NCI-H187 (cell line): ENCODE measurements at regions not wholly inside any gene's neighbourhood (a gene's known extent, or its start where the extent isn't known, plus 50 kb on each side); places are given as distances from the start of the nearest gene placed in this dataset.
"Not testable (repeated sequence)": the region's sequence is repeated elsewhere in the genome, so short reads cannot be mapped to it uniquely, and the experiment has no call there.

Source experiments
- DNase-seq, 2 experiments: peaks; one replicate each; lab custom pipeline; 2025; lab: John Stamatoyannopoulos, UW

GRCh38 chr10:91003379-91003778 is 82.5 kb upstream of the ANKRD1 start:
- DNase-seq: not testable (repeated sequence)

DNA sequence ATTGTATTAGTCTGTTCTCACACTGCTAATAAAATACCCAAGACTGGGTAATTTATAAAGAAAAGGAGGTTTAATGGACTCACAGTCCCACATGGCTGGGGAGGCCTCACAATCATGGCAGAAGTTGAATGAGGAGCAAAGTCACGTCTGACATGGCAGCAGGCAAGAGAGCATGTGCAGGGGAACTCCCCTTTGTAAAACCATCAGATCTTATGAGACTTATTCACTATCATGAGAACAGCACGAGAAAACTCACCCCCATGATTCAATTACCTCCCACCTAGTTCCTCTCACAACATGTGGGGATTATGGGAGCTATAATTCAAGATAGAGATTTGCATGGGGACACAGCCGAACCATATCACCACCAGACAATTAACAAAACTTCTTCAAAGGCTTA is 84.4 kb upstream of the ANKRD1 start:
- DNase-seq: not testable (repeated sequence)

- DNase-seq: peak; percentile 2 to 19
These were observed 85.3 kb upstream of the ANKRD1 start for GRCh38 chr10:91006001-91006751.

DNA sequence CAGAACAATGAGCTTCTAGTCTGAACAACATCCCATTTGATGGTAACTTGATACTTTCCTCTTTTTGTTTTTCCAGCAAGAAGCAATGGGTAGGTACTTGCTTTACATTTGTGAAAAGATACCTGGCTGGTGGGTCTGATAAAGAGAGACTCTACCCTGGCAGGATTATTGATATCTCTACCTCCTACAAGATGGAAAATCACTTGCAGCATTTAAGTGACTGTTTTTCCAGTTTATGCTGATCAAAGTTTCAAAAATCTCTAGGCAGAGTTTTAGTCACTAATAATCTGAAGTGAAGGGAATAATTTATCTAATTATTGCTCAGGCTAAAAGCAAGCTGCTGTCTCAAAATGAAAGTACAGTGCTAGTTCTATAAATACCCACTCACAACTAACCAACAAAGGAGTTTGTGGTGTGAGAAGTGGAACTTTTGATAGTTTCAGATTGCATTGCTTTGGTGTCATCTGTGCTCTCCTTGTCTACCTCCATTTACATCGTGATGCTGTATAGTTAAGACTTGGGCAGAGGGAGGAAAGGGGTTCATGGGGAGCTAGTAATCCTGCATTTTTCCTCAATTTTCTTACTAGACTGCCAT is 86.0 kb upstream of the ANKRD1 start:
- no peak for DNase-seq

- DNase-seq: no peak
These were observed 86.8 kb upstream of the ANKRD1 start for GRCh38 chr10:91007655-91008054.

- DNase-seq: no peak
These were observed 88.2 kb upstream of the ANKRD1 start for GRCh38 chr10:91009121-91009520.

DNA sequence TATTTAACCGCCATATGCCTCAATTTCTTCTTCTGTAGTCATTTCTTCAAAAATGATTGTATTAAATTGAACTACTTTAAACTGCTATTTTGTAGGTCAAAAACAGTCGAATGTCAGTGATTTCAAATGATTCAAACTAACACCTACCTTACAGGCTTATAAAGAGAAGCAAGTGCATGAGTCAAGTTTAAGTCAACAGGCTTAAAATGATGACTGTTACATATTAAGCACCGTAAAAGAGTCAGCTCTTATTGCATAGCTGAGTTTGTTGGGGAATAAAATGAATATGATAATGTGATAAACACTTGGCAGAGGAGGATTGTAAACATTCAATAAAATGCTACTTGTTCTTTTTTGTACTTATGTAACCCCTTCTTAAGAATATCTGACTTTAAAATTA is 90.1 kb upstream of the ANKRD1 start:
- no peak for DNase-seq

GRCh38 chr10:91012502-91012901 is 91.6 kb upstream of the ANKRD1 start:
- no peak for DNase-seq

DNA sequence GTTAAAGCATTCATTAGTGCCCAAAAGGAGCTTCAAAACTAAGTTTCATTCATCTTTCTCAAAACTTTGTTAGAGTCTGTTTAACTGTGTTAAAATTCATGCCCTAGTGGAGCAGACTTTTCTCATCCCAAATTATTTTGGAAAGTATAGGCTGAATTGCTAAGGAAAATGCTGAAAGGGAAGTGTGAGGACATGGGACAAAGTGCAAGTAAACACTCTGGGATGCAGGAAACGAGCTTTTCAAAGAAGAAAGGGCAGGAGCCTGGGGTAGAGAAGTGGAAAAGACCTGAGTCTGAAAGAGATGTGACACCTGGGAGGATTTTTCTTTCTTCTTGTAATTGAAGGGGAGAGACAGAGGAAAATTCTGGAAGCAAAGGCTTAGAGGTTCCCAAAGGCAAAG is 93.1 kb upstream of the ANKRD1 start:
- DNase-seq: no peak

DNA sequence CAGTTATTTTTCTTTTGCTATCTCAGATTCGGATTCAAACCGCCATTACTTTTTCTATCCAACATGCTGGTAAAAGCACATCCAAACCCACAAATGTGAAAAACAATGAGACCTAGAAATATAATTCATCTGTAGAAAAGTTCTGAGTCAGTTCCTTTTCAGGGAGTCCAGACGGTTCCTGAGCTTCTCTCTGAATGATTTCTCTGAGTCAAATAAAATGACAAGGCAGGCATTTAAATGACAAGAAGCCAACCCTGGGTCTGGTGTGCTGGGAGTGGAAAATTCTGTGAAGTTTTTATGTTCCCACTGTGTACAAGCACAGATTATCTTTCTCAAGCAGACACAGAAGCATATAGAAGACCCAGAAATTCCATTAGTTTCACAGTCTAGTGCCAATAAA is 96.3 kb upstream of the ANKRD1 start:
- no peak for DNase-seq

DNA sequence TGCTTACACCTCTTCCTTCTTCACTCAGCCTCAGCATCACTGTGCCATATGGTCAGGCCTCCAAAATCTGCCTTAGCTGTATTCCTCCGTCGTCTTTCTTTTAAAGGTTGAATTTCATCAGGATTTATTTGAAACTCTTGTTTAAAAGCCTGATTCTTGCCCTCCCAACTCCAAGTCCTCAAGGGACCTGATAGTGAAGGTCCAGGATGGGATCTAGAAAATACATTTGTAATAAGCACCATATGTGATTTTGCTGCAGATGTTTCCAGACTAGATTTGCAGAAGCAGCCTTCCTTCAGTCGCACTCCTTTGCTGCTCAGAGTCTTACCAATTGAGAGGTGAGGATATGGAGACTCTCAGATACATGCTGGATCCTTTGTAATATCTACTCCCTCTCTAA is 101.0 kb upstream of the ANKRD1 start:
- DNase-seq: no peak

- DNase-seq: peak in 1 of 2 experiments; percentile 22
These were observed 101.5 kb upstream of the ANKRD1 start for GRCh38 chr10:91022390-91022789.

DNA sequence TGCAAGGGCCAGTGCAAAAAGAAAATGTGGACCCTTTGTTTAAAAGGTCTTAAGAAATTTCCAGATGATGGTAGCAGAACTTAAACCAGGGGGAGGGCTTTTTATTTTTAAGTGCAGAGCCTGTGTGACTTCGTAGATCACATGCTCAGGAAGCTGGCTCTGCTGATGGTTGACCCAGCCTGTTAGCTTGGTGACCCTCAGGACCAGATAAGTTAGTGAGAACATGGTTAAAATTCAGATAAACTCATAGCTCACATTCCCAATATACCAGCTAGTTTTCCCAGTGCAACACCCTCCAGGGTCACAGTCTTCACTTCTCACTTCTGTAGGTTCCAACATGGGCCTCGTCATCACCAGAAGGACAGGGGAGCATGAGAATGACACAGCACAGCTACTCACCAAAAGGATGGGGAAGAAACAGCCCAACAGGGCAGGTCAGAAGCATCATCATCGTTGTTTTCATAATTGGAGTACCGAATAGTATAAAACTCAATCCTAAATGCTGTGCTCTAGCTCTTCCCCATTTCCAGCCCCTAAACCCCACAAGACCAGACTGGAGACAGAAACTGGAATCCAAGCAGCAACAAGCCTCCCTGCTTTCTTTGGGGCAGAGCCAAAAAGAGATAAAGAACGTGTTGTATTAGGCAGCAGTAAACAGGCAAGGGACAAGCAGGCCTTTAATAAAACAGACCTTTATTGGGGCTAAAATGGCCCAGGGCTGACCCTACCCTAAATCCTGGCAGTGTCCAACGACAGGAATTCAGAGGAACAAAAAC is 102.2 kb upstream of the ANKRD1 start:
- no peak for DNase-seq

DNA sequence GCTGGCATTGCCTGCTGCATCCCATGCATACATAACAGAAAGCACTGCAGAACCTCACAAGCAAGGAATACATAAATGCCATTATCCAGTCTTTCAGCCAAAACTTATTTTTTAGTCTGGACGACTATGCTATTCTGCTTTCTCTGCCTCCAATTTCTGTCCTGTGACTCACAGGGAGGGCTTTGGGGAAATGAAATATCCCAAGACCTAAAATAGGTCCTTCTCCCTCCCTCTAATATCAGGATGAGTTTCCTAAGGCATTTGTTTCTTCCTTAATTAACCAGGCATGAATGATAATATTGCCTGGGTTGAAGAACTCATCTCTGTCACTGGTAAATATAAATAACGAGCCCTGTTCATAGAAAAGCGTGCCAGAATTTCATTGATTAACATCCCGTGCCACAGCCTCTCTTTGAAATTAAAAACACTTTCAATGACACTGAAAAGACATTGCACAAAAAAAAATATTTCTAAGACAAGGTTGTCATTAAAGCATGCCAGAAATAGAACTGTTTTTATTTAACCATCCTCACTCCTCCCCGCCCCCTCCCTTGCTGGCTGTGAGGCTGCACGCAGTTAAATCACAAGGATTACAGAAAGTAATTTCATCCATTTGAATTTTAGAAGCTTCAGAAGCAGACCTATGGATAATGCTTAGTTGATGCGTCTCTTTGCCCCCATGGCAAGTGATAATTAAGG is 103.0 kb upstream of the ANKRD1 start:
- DNase-seq: no peak

DNA sequence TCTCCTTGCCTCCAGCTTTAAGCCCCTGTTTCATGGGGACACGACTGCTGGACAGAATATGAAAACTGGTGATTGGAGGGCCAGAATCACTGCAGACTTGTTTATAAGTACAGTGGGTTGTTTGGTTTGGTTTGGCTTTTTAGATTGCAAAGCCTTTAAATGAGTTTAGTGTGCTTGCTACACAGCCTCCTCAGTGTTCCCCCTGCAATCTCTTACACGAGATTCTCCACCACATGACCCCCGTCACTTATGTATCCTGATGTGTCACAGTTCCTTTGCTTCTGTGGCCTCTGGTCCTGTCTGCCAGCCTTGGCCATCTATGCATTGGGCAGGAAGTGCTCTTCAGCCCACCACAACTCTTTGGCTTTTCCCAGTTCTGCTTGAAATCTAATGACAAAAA is 103.7 kb upstream of the ANKRD1 start:
- no peak for DNase-seq

DNA sequence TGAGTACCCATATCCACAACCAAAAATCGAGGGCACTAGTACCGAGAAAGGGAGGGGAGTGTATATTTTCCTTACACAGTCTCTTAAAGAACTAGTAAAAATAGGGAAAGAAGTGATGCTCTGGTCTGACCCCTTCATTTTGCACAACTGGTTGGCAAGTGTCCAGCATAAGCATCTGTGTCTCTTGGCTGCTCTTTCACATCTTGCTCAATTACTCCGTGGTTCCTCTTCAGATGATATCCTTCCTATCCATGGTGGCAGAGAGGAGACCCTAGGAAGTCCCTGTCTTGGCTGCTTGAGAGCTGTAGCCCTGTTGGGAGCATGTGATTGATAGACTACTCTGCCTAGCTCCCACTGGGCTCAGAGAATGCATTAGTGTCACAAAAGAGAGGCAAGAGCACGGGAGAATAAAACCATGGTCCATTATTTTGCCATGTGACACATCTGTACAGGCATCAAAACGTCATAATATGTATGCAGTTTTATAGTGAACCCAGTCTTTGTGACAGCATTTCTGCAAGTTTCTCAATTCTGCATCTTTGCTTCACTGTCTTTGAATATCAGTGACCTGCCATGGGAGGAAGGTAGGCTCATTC is 111.8 kb upstream of the ANKRD1 start:
- DNase-seq: no peak

DNA sequence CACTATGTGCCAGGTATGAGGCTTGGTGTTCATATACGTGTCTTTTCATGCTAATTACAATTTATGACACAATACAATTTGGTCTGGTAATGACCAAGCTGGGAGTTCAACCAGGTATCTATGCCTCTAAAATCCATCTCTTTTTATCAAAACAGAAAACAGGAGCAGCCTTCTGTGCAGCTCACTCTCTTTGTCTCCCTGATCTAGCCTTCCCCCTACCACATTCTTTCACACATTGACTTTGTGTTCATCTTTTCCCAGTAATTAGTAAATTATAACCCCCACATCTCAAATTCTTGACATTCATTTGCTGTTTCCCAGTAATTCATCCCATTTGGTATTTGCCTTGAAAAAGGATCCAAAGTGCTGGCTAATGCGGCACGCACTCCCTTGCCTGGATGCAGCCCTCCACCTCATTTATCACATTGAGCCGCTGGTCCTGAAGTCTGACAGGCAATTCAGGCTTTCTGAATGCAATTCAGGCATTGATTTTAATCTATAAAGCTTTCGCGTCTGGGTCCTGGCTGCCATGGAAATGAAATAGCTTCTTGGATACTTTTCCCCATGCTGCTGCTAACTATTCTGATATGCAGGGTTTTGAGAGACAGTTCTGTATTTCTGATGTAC is 112.5 kb upstream of the ANKRD1 start:
- no peak for DNase-seq

DNA sequence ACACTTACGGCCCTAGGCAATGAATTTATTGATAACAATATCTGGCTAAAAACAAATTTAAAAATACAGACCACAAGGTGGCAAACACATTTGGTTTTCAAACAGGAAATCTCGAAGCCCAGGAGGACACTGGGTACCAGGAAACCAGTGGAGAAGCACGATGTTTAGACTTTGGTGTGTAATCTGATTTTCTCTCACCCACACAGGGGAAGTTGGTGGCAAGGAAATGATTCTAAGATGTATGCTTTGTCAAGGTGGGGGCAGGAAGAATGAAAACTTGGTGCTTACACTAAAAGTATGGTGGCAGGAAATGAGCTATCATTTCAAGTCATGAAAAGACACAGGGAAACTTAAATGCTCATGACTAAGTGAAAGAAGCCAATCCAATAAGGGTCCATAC is 113.2 kb upstream of the ANKRD1 start:
- DNase-seq: no peak

GRCh38 chr10:91034494-91035159 is 113.7 kb upstream of the ANKRD1 start:
- no peak for DNase-seq

DNA sequence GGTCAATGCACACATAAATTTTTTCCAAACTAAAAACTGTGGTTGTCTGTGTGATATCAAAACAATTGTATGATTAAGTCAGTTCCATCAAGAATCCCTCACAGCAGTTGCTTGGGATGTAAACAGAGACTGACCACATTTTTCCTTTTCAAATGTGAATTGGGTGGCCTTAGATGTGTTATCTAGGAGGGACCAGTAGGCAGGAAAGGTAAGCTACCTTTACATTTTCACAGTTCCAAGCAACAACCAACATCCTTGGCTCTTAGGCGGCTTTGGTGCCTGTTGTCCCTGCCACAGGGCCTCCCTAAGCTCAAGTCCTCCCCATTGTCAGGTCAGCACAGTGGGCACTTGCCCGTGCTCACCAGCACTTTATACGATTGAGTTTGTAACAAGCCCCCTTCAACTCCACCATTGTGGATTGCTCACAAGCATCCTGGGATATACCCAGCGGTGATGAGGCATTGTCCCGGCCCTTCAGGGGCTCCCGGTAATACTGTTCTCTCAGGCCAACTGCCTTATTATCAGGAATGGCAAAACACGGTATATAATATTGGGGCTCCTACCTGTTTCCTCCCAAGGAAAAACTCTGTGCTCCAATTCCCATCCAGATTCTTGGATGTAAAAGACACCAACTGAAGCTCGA is 114.9 kb upstream of the ANKRD1 start:
- no peak for DNase-seq
